Colonic mucosa (tissue), 4 donors: ENCODE measurements at regions not wholly inside any gene's neighbourhood (a gene's known extent, or its start where the extent isn't known, plus 50 kb on each side); places are given as distances from the start of the nearest gene placed in this dataset.
A peak's percentile ranks its signal among the peaks of the same experiment; 100 is the strongest.

Experiments used
- DNase-seq: peaks from one replicate; pipeline ENCODE4 v3.0.0-alpha.2; 2020
- H3K27ac ChIP-seq: fragments of 200-600 bp; one replicate; pipeline ENCODE4 v1.8.0; 2021
- H3K27me3 ChIP-seq: fragments of 200-600 bp; one replicate; pipeline ENCODE4 v1.8.0; 2021
- H3K36me3 ChIP-seq: fragments of 200-600 bp; one replicate; pipeline ENCODE4 v1.8.0; 2021
- H3K4me1 ChIP-seq: fragments of 200-600 bp; one replicate; pipeline ENCODE4 v1.8.0; 2021; ENCODE audit warnings: mild to moderate bottlenecking
- H3K4me3 ChIP-seq: fragments of 200-600 bp; one replicate; pipeline ENCODE4 v1.8.0; 2021
- H3K9ac ChIP-seq, 2 donors: one replicate each; pipeline ENCODE4 v1.7.0; 2013; ENCODE audit warnings: control low read depth in 2 of 2, low read depth in 2 of 2, low read length in 2 of 2
- H3K9me3 ChIP-seq: fragments of 200-600 bp; one replicate; pipeline ENCODE4 v1.8.0; 2021
- intact Hi-C: fragments of 100-400 bp; cut with DNase I; formaldehyde crosslinking; loops from one replicate; pipeline ENCODE4 v1.14.1; 2022
- TF ChIP-seq, protein P1 (sequence below): fragments of 200-600 bp; IDR thresholded peaks from one replicate; pipeline ENCODE4 v1.8.0; 2022; ENCODE audit warnings: antibody characterized with exemption, mild to moderate bottlenecking
- donor health status: healthy.
- donor health status: DM: no; HTN: no; CAD: no.
- donor health status: DM: no; HTN: no; CAD: no.

GRCh38 chr9:84140535-84141101 is 160.0 kb downstream of the RMI1 start:
- Histone ChIP-seq H3K27me3 (no peaks in the 10 kb centered on the region), H3K4me3 (peak overlapping the region; percentile 33), H3K9me3 (no peaks in the 10 kb centered on the region), H3K4me1 (no peaks in the 10 kb centered on the region), H3K36me3 (no peaks in the 10 kb centered on the region), H3K27ac (no peak overlapping the region), H3K9ac (peak overlapping the region; percentile 30 to 80)
- peak; percentile 80 for DNase-seq
- TF ChIP-seq, protein P1, sequence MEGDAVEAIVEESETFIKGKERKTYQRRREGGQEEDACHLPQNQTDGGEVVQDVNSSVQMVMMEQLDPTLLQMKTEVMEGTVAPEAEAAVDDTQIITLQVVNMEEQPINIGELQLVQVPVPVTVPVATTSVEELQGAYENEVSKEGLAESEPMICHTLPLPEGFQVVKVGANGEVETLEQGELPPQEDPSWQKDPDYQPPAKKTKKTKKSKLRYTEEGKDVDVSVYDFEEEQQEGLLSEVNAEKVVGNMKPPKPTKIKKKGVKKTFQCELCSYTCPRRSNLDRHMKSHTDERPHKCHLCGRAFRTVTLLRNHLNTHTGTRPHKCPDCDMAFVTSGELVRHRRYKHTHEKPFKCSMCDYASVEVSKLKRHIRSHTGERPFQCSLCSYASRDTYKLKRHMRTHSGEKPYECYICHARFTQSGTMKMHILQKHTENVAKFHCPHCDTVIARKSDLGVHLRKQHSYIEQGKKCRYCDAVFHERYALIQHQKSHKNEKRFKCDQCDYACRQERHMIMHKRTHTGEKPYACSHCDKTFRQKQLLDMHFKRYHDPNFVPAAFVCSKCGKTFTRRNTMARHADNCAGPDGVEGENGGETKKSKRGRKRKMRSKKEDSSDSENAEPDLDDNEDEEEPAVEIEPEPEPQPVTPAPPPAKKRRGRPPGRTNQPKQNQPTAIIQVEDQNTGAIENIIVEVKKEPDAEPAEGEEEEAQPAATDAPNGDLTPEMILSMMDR, result no peak
- intact Hi-C loops, result loop anchor here (10.0 kb wide), 1 partner anchor 156 kb away; the partner anchor contains the start of genes HNRNPK and RMI1

DNA sequence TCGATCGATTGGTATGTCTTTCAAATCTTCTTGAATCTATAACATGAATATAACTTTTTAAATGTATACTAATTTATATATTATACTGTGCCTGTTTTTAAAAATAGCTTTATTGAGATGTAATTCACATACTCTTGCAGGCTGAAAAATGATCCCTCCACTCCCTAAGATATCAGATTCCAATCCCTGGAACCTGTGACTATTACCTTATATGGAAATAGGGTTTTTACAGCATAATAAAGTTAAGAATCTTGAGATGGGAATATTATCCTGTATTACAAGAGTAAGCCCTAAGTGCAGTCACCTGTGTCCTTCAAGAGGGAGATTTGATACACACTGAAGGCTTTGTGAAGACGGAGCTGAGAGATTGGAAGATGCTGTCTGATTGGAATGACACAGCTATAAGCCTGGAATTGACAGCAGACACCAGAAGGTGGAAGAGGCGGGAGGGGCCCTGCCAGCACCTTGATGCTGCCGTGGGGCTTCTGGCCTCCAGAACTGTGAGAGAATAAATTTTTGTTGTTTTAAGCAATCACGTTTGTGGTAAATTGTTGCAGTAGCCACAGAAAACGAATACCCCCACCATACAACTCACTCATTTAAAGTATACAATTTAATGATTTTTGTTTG is 161.3 kb downstream of the RMI1 start:
- H3K4me3 ChIP-seq, result no peak overlapping the region
- intact Hi-C loops, result loop anchor here (10.0 kb wide), 1 partner anchor 157 kb away; the partner anchor contains the start of genes HNRNPK and RMI1
- H3K4me1 ChIP-seq, result no peaks in the 10 kb centered on the region
- no peaks in the 10 kb centered on the region for H3K36me3 ChIP-seq
- no peak overlapping the region for H3K27ac ChIP-seq
- no peak for DNase-seq
- H3K9me3 ChIP-seq, result no peaks in the 10 kb centered on the region
- TF ChIP-seq, protein P1, result no peak
- H3K9ac ChIP-seq, result no peak overlapping the region
- H3K27me3 ChIP-seq, result no peaks in the 10 kb centered on the region

DNA sequence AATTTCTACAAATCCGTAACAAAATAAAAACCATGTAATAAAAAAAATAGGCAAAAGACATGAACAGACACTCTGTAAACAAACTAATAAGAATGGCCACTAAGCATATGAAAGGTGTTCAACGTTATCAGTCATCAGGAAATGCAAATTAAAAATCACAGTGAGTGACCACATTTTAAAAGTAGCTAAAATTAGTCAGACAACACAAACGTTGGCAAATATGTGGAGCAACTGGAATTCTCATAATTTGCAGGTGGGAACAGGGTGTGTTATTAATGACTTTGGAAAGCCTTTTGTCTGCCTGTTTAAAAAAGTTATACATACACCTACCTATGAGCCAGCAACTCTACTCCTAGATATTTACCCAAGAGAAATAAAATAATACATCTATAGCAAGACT is 164.4 kb downstream of the RMI1 start:
- intact Hi-C loops, result loop anchor here (10.0 kb wide), 1 partner anchor 160 kb away; the partner anchor contains the start of genes HNRNPK and RMI1
- no peak for DNase-seq
- H3K9ac ChIP-seq, result no peak overlapping the region
- no peak overlapping the region for H3K4me3 ChIP-seq
- H3K4me1 ChIP-seq, result peaks cover 4% of the 10 kb centered on the region
- H3K27me3 ChIP-seq, result no peaks in the 10 kb centered on the region
- no peaks in the 10 kb centered on the region for H3K36me3 ChIP-seq
- TF ChIP-seq, protein P1, result no peak
- H3K27ac ChIP-seq, result no peak overlapping the region
- H3K9me3 ChIP-seq, result no peaks in the 10 kb centered on the region

- Histone ChIP-seq H3K9ac (no peak overlapping the region), H3K9me3 (no peaks in the 10 kb centered on the region), H3K4me3 (no peak overlapping the region), H3K36me3 (no peaks in the 10 kb centered on the region), H3K27ac (no peak overlapping the region), H3K27me3 (no peaks in the 10 kb centered on the region), H3K4me1 (peaks cover 4% of the 10 kb centered on the region)
- no peak for DNase-seq
- TF ChIP-seq, protein P1, result no peak
- intact Hi-C loops, result loop anchor here (10.0 kb wide), 1 partner anchor 161 kb away; the partner anchor contains the start of genes HNRNPK and RMI1
These were observed 165.2 kb downstream of the RMI1 start for GRCh38 chr9:84145780-84146179.

DNA sequence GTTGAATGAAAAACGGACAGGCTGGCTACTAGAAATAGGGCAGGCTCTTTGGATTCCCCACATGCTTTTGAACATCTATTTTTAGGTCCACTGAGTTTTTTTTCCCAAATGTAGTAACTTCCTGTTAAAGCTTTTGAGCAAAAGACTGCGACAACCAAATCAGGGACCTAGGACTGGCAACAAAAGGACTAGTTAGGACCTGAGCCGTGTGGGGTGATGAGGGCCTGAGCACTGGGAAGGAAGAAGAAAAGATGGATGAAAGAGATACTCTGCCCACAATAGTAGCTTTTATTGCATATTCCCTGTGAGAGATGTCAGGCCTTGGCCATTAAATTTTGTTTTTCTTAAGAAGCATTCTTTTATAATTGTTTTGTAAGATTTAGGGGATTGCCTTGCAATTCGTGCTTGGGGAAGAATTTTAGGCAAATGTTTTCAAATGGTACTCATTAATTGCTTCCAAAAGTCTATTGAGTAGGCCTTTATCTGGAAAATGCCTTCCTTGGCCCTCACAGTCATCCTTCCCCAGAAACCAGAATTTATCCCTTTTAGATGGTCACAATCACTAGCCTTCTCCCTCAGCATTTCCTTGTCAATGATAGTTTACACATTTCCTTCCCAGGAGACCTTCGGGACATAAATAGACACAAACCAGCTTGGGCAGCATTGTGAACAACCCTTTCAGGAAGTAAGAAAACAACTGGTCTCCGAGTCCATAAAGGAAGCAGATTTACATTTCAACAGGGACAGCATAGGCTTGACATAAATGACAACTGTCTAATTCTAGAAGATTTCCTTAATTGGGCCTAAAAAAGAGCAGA is 166.5 kb downstream of the RMI1 start:
- Histone ChIP-seq H3K27me3 (no peaks in the 10 kb centered on the region), H3K9me3 (no peaks in the 10 kb centered on the region), H3K4me1 (peaks cover 4% of the 10 kb centered on the region), H3K36me3 (no peaks in the 10 kb centered on the region), H3K27ac (peak overlapping the region; percentile 61), H3K9ac (no peak overlapping the region), H3K4me3 (no peak overlapping the region)
- TF ChIP-seq, protein P1, result no peak
- intact Hi-C loops, result loop anchor here (10.0 kb wide), 1 partner anchor 162 kb away; the partner anchor contains the start of genes HNRNPK and RMI1
- no peak for DNase-seq
